SW 1271 (cell line): ENCODE measurements at regions not wholly inside any gene's neighbourhood (a gene's known extent, or its start where the extent isn't known, plus 50 kb on each side); places are given as distances from the start of the nearest gene placed in this dataset.
"Not testable (repeated sequence)": the region's sequence is repeated elsewhere in the genome, so short reads cannot be mapped to it uniquely, and the experiment has no call there.

Experiments used
- DNase-seq, 2 experiments: peaks; one replicate each; lab custom pipeline; 2025; lab: John Stamatoyannopoulos, UW

DNA sequence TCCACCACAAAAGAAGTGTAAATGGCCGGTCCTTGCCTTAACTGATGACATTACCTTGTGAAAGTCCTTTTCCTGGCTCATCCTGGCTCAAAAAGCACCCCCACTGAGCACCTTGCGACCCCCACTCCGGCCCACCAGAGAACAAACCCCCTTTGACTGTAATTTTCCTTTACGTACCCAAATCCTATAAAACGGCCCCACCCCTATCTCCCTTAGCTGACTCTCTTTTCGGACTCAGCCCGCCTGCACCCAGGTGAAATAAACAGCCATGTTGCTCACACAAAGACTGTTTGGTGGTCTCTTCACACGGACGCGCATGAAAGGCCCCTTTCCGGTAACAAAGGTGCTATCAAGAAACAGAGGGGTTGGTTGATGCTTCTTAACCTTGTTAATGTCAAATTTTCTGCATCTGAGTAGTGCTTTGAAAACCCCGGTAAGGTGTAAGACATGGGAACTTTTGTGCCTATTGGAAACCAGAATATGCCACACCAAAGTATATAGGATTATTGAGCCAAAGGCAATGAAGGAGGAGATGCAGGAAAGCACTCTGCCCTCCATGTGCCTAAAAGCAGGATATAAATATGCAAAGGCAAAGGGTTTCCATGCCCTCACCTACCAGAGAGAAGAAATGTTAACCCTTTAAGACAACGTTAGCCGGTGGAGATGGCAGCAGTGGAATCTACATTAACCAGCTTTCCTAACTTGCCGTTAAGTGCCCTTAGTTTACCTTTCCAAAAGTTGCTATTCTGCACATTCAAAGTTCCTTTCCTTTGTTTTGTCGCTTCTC, 105.4 kb upstream of the LDB2 start:
- DNase-seq: not testable (repeated sequence)

DNA sequence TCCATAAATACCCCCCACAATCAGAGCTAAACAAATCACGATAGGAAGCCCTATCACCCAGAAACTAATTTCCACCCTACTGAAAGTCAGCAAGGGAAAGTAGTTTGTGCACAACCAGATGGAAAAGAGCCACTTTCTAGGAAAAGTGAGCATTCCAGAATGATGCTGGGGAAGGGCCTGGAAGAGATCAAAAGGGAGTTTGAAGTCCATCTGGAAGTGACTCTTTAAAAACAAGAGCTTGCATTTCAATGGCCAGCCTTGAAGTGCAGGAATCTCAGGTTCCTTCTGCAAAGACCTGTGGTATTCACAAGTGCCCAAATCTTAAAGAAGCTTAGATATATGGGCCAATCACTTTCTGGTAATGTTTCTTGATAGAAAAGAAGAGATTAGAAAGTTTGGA, 97.0 kb upstream of the LDB2 start:
- no peak for DNase-seq

DNA sequence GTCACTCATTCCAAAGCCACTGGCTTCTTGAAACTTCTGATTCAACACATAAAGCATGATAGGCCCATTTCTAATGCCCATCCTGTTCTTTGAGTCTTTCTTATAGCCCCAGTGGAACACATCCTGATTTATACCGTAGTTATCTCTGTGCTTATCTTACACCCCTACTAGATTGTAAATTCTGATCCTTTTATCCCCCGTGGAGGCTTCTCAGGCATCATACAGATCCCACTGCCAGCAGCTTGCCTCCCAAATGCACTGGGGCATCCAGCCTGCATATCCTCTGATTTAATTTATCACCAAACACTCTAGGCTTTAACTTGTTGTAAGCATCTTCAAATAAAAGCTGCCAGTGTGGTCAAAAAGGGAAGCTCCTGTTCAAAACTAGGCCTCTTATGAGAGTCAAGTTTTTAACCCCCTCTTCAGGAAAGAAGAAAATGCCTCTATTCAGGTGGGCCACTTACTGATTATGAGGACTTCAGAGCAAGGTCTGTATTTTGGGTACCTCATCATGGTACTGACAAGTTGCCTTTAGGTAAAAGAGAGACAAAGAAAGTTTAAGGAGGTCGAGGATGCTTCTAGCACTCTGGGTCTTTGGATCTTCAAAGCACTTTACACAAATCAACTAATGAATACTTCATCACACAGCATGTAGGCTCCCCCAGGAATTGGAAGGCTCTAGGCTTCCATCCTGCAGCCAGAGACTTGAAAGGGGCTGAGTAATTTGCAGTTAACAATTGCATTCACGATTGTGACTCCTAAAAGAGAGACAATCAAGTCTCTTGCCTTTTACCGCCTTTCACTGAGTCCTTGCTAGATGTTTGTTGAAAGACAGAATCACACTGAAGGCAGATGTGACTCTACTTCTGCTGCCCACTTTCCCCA, 95.8 kb upstream of the LDB2 start:
- no peak for DNase-seq

DNA sequence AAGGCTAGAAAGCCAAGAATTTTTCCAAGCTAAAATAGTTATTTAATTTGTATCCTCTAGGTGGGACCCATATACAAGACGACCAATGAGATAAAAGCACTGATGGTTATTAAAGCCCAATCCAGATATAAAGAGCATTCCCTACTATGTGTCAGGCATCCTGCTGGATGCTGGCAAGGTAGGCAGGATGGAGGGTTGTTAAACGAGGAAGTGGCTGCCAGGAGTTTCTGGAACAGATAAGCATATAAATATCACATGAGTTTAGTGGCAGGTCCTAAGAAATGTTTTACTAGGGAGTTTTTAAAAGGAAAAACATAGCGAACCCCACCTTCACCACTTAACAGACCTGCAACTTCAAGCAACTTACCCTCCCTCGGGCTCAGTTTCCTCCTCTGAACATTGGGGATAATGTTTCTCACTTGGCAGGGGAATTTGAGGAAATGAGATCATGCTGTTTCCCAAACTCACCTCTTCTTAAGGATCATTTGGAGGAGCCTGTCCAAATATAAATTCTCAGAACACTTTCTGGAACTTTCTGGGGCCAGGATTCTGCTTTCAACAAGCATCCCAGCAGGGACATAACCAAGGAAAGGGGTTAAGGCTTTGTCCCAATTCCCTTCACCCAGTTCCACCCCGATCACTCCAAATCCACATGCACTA, 94.3 kb upstream of the LDB2 start:
- DNase-seq: no peak

DNA sequence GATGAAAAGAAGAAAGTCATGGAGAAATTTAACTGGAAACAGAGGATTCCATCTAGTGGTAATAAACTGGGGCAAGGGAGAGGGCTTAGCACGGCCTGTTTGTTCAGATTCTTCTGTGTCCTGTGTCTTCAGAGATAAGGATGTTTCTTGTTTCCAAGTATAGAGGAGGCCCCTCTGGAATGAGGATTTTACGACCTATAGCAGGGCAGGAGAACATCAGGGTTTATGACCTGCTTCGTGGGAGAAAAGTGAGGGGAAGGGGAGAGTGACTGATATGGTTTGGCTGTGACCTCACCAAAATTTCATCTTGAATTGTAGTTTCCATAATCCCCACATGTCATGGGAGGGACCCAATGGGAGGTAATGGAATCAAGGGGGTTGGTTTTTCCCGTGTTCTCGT, 93.0 kb upstream of the LDB2 start:
- DNase-seq: no peak

DNA sequence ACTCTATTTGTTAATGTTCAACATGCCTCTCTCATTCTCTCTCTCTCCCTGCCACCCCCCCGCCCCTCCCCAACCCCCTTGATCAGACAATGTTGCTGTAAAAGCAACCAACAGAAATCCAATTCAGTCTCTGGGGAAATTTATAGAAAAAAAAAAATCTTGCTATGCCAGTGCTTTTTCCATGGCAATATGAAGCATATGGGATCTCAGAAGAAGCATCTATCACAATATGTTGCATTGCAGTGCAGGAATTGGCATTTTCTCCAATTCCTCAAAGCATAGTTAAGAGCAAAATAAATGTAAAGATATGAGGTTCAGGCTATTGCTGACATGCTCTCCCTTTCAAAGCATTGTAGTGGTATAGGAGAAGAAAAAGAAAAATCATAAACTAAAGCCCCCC, 90.9 kb upstream of the LDB2 start:
- no peak for DNase-seq

DNA sequence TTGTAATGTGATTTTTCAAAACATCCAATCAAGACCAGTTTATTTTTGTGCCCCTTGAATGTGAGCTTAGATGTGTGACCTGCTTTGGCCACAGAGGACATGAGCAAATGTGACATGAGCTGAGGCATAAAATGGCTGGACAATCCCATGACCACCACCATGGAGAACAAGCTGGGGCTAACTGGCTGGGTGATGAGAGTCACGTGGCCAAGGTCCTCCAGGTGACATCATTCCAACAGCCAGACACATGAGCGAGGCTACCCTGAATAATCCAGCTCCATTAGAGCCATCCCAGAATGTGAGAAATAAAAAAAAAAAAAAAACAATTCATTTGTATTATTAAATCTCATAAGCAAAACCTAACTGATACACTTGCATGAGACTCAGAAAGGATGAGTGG, 90.4 kb upstream of the LDB2 start:
- DNase-seq: no peak

DNA sequence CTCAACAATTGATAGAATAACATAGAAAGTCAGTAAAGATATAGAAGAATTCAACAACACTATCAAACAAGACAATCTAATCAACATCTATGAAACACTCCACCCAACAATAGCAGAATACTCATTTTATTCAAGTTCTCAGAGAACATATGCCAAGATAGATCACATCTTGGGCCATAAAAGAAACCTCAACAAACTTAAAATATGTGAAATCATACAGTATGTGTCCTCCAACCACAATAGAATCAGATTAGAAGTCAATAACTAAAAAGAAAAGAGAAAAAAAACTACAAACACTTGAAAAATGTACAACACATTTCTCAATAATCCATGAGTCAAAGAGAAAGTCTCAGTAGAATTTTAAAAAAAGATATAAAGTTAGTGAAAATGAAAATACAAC, 78.6 kb upstream of the LDB2 start:
- DNase-seq: no peak

DNA sequence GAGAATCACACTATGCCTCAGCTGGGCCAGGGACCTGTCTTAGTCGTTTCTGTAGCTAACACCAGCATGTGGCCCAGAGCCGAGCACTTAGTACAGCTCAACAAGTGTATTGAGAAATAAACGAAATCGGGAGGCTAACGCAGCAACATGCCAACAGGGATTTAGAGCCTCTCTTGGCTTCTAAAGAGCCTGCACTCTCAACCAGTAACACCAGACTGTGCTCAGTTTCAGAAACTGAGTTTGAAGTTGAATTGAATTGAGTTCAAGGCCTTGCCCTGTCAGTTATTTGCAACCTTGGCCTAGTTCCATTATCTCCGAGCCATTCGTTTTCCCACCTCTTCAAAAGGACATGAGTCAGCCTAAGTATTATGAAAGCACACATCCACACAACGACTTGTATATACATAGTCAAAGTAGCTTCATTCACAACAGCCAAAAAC, 71.3 kb upstream of the LDB2 start:
- no peak for DNase-seq

DNA sequence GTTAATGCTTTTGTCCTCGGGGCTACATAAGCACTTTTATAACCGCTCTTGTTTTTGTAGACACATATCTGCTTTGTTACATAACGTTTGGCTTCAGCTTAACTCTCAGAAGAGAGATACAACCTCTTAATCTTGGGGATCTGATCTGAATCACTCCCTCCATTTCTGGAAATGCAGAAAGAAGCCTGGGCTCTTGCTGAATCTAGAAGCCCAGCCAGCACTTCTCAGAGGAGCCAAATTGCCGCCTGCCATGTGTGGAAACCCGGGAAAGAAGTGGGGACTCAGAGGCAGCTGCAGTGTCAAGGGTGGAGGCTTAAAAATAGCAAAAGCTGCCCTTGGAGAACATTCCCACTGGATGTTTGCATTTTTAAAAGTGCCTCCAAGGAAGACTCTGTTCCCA, 69.3 kb upstream of the LDB2 start:
- no peak for DNase-seq

DNA sequence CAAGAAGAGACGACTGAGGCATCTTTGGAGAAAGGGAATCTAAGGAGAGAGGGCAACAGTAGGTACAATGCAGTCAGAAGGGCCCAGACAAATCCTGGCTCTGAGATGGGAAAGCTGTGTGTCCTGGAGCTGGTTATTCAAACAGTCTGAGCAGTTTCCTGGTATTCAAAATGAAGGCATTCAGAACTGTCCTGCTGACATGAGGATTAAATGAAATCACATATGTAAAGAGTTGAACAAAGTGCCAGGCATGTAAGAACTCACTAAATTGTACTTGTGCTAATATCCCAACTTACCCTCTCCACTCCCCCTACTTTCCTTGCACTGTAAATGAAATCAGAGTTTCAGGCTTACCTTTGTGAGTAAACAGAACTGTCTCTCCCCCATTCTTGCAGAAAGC, 60.9 kb upstream of the LDB2 start:
- DNase-seq: no peak

DNA sequence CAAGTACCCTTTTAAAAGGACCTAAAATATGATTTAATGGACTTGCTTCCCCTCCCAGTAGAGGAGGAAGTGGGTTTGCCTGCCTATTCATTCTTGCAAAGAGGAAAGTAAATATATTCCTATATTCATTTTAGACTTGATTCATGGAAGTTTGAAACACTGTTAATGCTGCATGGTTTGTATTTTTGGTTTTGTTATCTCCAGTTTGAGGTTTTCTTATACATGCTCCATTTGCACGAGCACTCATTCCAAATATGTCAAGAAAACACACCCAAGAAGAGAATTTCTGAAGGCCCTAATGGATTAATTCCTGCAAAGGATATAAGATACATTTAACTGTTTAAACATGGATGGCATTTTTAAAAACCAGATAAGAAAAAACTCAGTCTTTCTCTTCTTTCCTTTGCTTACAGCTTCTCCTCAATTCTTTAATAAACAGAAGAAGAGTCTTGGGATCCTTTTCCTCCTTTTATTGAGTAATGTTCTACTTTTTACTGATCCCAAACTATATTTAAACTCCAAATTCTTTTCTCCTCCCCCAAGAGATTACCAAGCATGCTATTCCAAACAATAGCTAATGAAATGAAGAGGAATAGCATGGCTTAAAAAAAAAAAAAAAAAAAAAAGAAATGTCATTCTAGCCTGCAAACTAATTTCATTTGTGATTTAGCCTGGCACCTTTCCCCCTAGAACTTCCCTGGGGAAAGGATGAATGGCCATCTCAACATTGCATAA, 54.6 kb upstream of the LDB2 start:
- DNase-seq: no peak

DNA sequence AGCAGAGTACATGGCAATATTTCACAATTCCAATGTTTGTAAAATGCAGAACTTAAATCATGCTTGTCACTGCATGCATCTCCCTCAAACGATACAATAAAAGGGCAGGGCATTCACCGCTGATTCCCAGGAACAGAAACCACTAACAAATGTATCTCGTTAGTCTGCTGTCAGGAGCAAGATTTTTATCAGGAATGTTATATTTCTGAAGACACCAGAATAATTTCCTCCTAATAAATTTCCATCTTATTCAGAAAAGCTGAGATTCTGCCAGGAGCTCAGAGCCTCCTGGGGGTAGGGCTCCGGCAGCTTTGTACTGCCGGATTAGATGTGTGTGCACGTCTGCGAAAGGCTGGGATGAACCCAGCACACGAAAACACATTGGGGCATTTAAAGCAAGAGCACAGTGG, 54.0 kb upstream of the LDB2 start:
- no peak for DNase-seq
